ENCODE measurements at regions not wholly inside any gene's neighbourhood (a gene's known extent, or its start where the extent isn't known, plus 50 kb on each side); places are given as distances from the start of the nearest gene placed in this dataset.

- H3K27ac Mint-ChIP-seq, result no peak overlapping the region; a peak in 1 of 7 replicates
- Histone ChIP-seq H4K91ac (ENCODE audit: insufficient read length, low read depth, low read length) (no peak overlapping the region), H3K23me2 (ENCODE audit: insufficient read length, low read depth, low read length, poor library complexity, severe bottlenecking) (no peaks in the 10 kb centered on the region), H2BK120ac (ENCODE audit: low read depth, low read length, poor library complexity, severe bottlenecking) (no peak overlapping the region), H3K27ac (ENCODE audit: insufficient read length, low read depth, low read length) (no peak overlapping the region), H2BK15ac (ENCODE audit: low read depth, low read length) (no peak overlapping the region), H4K20me1 (ENCODE audit: control insufficient read depth, insufficient read depth, insufficient read length) (no peaks in the 10 kb centered on the region), H2BK20ac (ENCODE audit: low read depth, low read length, poor library complexity, severe bottlenecking) (no peak overlapping the region), H3K18ac (ENCODE audit: insufficient read length, low read depth, low read length) (no peak overlapping the region), H3K9me3 (ENCODE audit: control insufficient read depth, low read depth, low read length) (no peaks in the 10 kb centered on the region), H3K4me1 (ENCODE audit: insufficient read depth, low read length) (no peaks in the 10 kb centered on the region), H2BK12ac (ENCODE audit: insufficient read length, low read depth, low read length) (no peak overlapping the region), H2AFZ (ENCODE audit: low read length) (no peak overlapping the region), H2AK5ac (ENCODE audit: insufficient read length, low read length) (no peak overlapping the region), H3T11ph (ENCODE audit: low read length) (no peak overlapping the region), H3K27me3 (ENCODE audit: insufficient read depth, low read length) (no peaks in the 10 kb centered on the region), H2BK5ac (ENCODE audit: insufficient read length, low read length) (no peak overlapping the region), H3K56ac (ENCODE audit: insufficient read length, low read depth, low read length) (no peak overlapping the region), H3K23ac (ENCODE audit: insufficient read length, low read depth, low read length) (no peak overlapping the region), H3K4me2 (ENCODE audit: insufficient read depth, insufficient read length, low read length) (no peak overlapping the region), H4K5ac (ENCODE audit: insufficient read length, low read depth, low read length) (no peak overlapping the region), H4K8ac (replicated peaks; ENCODE audit: insufficient read length, low read depth, low read length) (no peak overlapping the region), H3K9ac (ENCODE audit: extremely low read depth, insufficient read length, low read length) (no peak overlapping the region), H3K79me1 (ENCODE audit: insufficient read depth, low read depth, low read length, poor library complexity, severe bottlenecking) (no peaks in the 10 kb centered on the region), H3K79me2 (ENCODE audit: insufficient read depth, low read length) (no peaks in the 10 kb centered on the region), H3K4ac (ENCODE audit: low read depth, low read length) (no peak overlapping the region), H3K14ac (ENCODE audit: insufficient read depth, low read length) (no peak overlapping the region)
- no CpG with 5 or more reads among the region's 18 CpGs for WGBS (ENCODE audit: extremely low coverage, insufficient read length, low lambda C conversion rate)
- no peaks in the 10 kb centered on the region for H3K36me3 Mint-ChIP-seq (ENCODE audit: insufficient read depth in 1 of 3, low read depth in 3 of 3)
- TF ChIP-seq CTCF (conservative IDR thresholded peaks at IDR 0.05), result no peak
- H3K4me3 Mint-ChIP-seq, result no peak overlapping the region
- H3K27me3 Mint-ChIP-seq (ENCODE audit: low read depth), result no peaks in the 10 kb centered on the region; the same call in 1 of the 2 replicates
- H3K4me1 Mint-ChIP-seq, result peaks cover 0 to 19% of the 10 kb centered on the region in 2 experiments; a peak in 3 of 4 replicates
- no peaks in the 10 kb centered on the region for H3K9me3 Mint-ChIP-seq
- no peak for DNase-seq
These were observed 154.6 kb upstream of the CIBAR2 start for GRCh38 chr16:85266857-85267256.

Measured in H9 (cell line).